H9 (cell line): ENCODE measurements at regions not wholly inside any gene's neighbourhood (a gene's known extent, or its start where the extent isn't known, plus 50 kb on each side); places are given as distances from the start of the nearest gene placed in this dataset.
"Not testable (repeated sequence)": the region's sequence is repeated elsewhere in the genome, so short reads cannot be mapped to it uniquely, and the experiment has no call there.

Experiments
- DNase-seq: peaks from one replicate; pipeline ENCODE4 v3.0.0-alpha.2; 2017
- H2AFZ ChIP-seq: one replicate; pipeline ENCODE4 v1.6.1; 2013; ENCODE audit warnings: mild to moderate bottlenecking, low read length, control low read depth, moderate library complexity
- H2AK5ac ChIP-seq: 2 replicates; pipeline ENCODE4 v1.6.1; 2013; ENCODE audit warnings: low read length, control low read depth, mixed read lengths; ENCODE audit not compliant: insufficient read length
- H2BK120ac ChIP-seq: one replicate; pipeline ENCODE4 v1.6.1; 2013; ENCODE audit warnings: low read depth, mild to moderate bottlenecking, low read length, control low read depth, inconsistent platforms; ENCODE audit not compliant: poor library complexity, severe bottlenecking
- H2BK12ac ChIP-seq: 2 replicates; pipeline ENCODE4 v1.6.1; 2013; ENCODE audit warnings: low read length, control low read depth, mixed read lengths, low read depth; ENCODE audit not compliant: insufficient read length
- H2BK15ac ChIP-seq: 2 replicates; pipeline ENCODE4 v1.6.1; 2013; ENCODE audit warnings: low read depth, low read length, control low read depth
- H2BK20ac ChIP-seq: one replicate; pipeline ENCODE4 v1.6.1; 2013; ENCODE audit warnings: low read depth, mild to moderate bottlenecking, low read length, control low read depth, inconsistent platforms; ENCODE audit not compliant: poor library complexity, severe bottlenecking
- H2BK5ac ChIP-seq: 2 replicates; pipeline ENCODE4 v1.6.1; 2013; ENCODE audit warnings: low read length, control low read depth, mixed read lengths; ENCODE audit not compliant: insufficient read length
- H3K14ac ChIP-seq: 2 replicates; pipeline ENCODE4 v1.6.1; 2013; ENCODE audit warnings: low read length, control low read depth; ENCODE audit not compliant: insufficient read depth
- H3K18ac ChIP-seq: 2 replicates; pipeline ENCODE4 v1.6.1; 2013; ENCODE audit warnings: low read depth, mild to moderate bottlenecking, mixed read lengths, low read length, control low read depth; ENCODE audit not compliant: insufficient read length
- H3K23ac ChIP-seq: 2 replicates; pipeline ENCODE4 v1.6.1; 2013; ENCODE audit warnings: low read length, control low read depth, mixed read lengths, low read depth; ENCODE audit not compliant: insufficient read length
- H3K23me2 ChIP-seq: 2 replicates; pipeline ENCODE4 v1.6.1; 2013; ENCODE audit warnings: low read depth, mild to moderate bottlenecking, mixed read lengths, low read length, control low read depth; ENCODE audit not compliant: insufficient read length, poor library complexity, severe bottlenecking
- H3K27ac ChIP-seq: 2 replicates; pipeline ENCODE4 v1.5.1; 2013; ENCODE audit warnings: low read length, control low read depth, mixed read lengths, low read depth; ENCODE audit not compliant: insufficient read length
- H3K27me3 ChIP-seq: 2 replicates; pipeline ENCODE4 v1.6.1; 2013; ENCODE audit warnings: low read length, control low read depth, inconsistent platforms; ENCODE audit not compliant: insufficient read depth
- H3K4ac ChIP-seq: 2 replicates; pipeline ENCODE4 v1.6.1; 2013; ENCODE audit warnings: low read depth, mild to moderate bottlenecking, control low read depth, inconsistent platforms, low read length, moderate library complexity
- H3K4me1 ChIP-seq: 2 replicates; pipeline ENCODE4 v1.6.1; 2013; ENCODE audit warnings: low read length, control low read depth, inconsistent platforms; ENCODE audit not compliant: insufficient read depth
- H3K4me2 ChIP-seq: 2 replicates; pipeline ENCODE4 v1.6.1; 2013; ENCODE audit warnings: low read length, control low read depth, mixed read lengths; ENCODE audit not compliant: insufficient read length, insufficient read depth
- H3K56ac ChIP-seq: 2 replicates; pipeline ENCODE4 v1.6.1; 2013; ENCODE audit warnings: low read depth, mild to moderate bottlenecking, mixed read lengths, low read length, control low read depth; ENCODE audit not compliant: insufficient read length
- H3K79me1 ChIP-seq: 2 replicates; pipeline ENCODE4 v1.6.1; 2013; ENCODE audit warnings: low read depth, mild to moderate bottlenecking, moderate library complexity, low read length, control low read depth, inconsistent platforms; ENCODE audit not compliant: insufficient read depth, poor library complexity, severe bottlenecking
- H3K79me2 ChIP-seq: 2 replicates; pipeline ENCODE4 v1.6.1; 2013; ENCODE audit warnings: low read length, control low read depth, inconsistent platforms; ENCODE audit not compliant: insufficient read depth
- H3K9ac ChIP-seq: 2 replicates; pipeline ENCODE4 v1.6.1; 2013; ENCODE audit warnings: low read length, control low read depth, mixed read lengths; ENCODE audit not compliant: insufficient read length; ENCODE audit errors: extremely low read depth
- H3K9me3 ChIP-seq: one replicate; pipeline ENCODE4 v1.6.1; 2013; ENCODE audit warnings: low read depth, low read length, inconsistent platforms; ENCODE audit not compliant: control insufficient read depth
- H3T11ph ChIP-seq: one replicate; pipeline ENCODE4 v1.6.1; 2013; ENCODE audit warnings: mild to moderate bottlenecking, low read length, control low read depth, inconsistent platforms
- H4K20me1 ChIP-seq: one replicate; pipeline ENCODE4 v1.6.1; 2013; ENCODE audit not compliant: control insufficient read depth, insufficient read length, insufficient read depth
- H4K5ac ChIP-seq: 2 replicates; pipeline ENCODE4 v1.6.1; 2013; ENCODE audit warnings: low read depth, mild to moderate bottlenecking, mixed read lengths, low read length, control low read depth; ENCODE audit not compliant: insufficient read length
- H4K8ac ChIP-seq: replicated peaks from 2 replicates; pipeline ENCODE4 v1.6.1; 2013; ENCODE audit warnings: low read length, control low read depth, mixed read lengths, low read depth; ENCODE audit not compliant: insufficient read length
- H4K91ac ChIP-seq: 2 replicates; pipeline ENCODE4 v1.6.1; 2013; ENCODE audit warnings: low read depth, mild to moderate bottlenecking, moderate library complexity, mixed read lengths, low read length, control low read depth; ENCODE audit not compliant: insufficient read length
- H3K27ac Mint-ChIP-seq, 3 experiments: 2 replicates in 2 of 3; 3 replicates in 1 of 3; pipeline ENCODE4 v1.8.0; 2020 to 2021; ENCODE audit warnings: mixed read lengths in 3 of 3, mild to moderate bottlenecking in 1 of 3, moderate library complexity in 1 of 3
- H3K27me3 Mint-ChIP-seq: 2 replicates; pipeline ENCODE4 v1.8.0; 2021; ENCODE audit warnings: low read depth, mild to moderate bottlenecking, moderate library complexity, mixed read lengths
- H3K36me3 Mint-ChIP-seq, 3 experiments: 2 replicates in 2 of 3; 3 replicates in 1 of 3; pipeline ENCODE4 v1.8.0; 2020 to 2021; ENCODE audit warnings: low read depth in 3 of 3, mixed read lengths in 3 of 3; ENCODE audit not compliant: insufficient read depth in 1 of 3
- H3K4me1 Mint-ChIP-seq, 2 experiments: 2 replicates each; pipeline ENCODE4 v1.8.0; 2020; ENCODE audit warnings: mixed read lengths in 2 of 2
- H3K4me3 Mint-ChIP-seq, 2 experiments: 2 replicates in 1 of 2; 3 replicates in 1 of 2; pipeline ENCODE4 v1.8.0; 2020 to 2021; ENCODE audit warnings: mild to moderate bottlenecking in 2 of 2, mixed read lengths in 2 of 2, moderate library complexity in 1 of 2
- H3K9me3 Mint-ChIP-seq, 2 experiments: 2 replicates in 1 of 2; 3 replicates in 1 of 2; pipeline ENCODE4 v1.8.0; 2020; ENCODE audit warnings: mild to moderate bottlenecking in 2 of 2, mixed read lengths in 2 of 2, moderate library complexity in 1 of 2
- WGBS: extraction: QIAGEN DNeasy Blood & Tissue Kit; methylation state at CpG from one replicate; pipeline ENCODE4 v1.1.7; 2013; ENCODE audit warnings: missing lambda C conversion rate, low lambda C conversion rate, mixed read lengths; ENCODE audit not compliant: insufficient read length; ENCODE audit errors: extremely low coverage; 5-methylcytosine and 5-hydroxymethylcytosine counted together
- TF ChIP-seq, protein P1 (sequence below): fragments of 200-600 bp; sonication (generic); conservative IDR thresholded peaks from 3 replicates; pipeline ENCODE4 v1.8.0; 2021; ENCODE audit warnings: antibody characterized with exemption, mild to moderate bottlenecking

- Histone ChIP-seq H2BK20ac (no peak overlapping the region), H3K79me1 (no peaks in the 10 kb centered on the region), H2AFZ (no peak overlapping the region), H4K8ac (no peak overlapping the region), H2AK5ac (no peak overlapping the region), H2BK120ac (no peak overlapping the region), H3K79me2 (no peaks in the 10 kb centered on the region), H3K14ac (no peak overlapping the region), H3K56ac (no peak overlapping the region), H4K91ac (no peak overlapping the region), H4K5ac (no peak overlapping the region), H3K18ac (no peak overlapping the region), H4K20me1 (no peaks in the 10 kb centered on the region), H2BK5ac (no peak overlapping the region), H3K9ac (no peak overlapping the region), H3K4ac (no peak overlapping the region), H3K23me2 (no peaks in the 10 kb centered on the region), H3T11ph (no peak overlapping the region), H3K4me2 (no peak overlapping the region), H2BK12ac (no peak overlapping the region), H3K9me3 (no peaks in the 10 kb centered on the region), H3K27ac (no peak overlapping the region), H3K27me3 (no peaks in the 10 kb centered on the region), H2BK15ac (no peak overlapping the region), H3K4me1 (no peaks in the 10 kb centered on the region), H3K23ac (no peak overlapping the region)
- no peak for DNase-seq
- Mint-ChIP-seq H3K27ac (no peak overlapping the region), H3K4me3 (no peak overlapping the region), H3K27me3 (no peaks in the 10 kb centered on the region), H3K9me3 (no peaks in the 10 kb centered on the region), H3K4me1 (no peaks in the 10 kb centered on the region), H3K36me3 (no peaks in the 10 kb centered on the region)
- TF ChIP-seq, protein P1, sequence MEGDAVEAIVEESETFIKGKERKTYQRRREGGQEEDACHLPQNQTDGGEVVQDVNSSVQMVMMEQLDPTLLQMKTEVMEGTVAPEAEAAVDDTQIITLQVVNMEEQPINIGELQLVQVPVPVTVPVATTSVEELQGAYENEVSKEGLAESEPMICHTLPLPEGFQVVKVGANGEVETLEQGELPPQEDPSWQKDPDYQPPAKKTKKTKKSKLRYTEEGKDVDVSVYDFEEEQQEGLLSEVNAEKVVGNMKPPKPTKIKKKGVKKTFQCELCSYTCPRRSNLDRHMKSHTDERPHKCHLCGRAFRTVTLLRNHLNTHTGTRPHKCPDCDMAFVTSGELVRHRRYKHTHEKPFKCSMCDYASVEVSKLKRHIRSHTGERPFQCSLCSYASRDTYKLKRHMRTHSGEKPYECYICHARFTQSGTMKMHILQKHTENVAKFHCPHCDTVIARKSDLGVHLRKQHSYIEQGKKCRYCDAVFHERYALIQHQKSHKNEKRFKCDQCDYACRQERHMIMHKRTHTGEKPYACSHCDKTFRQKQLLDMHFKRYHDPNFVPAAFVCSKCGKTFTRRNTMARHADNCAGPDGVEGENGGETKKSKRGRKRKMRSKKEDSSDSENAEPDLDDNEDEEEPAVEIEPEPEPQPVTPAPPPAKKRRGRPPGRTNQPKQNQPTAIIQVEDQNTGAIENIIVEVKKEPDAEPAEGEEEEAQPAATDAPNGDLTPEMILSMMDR: no peak
- no CpG with 5 or more reads among the region's 1 CpG for WGBS
Measured at GRCh38 chr7:79997345-79997744, 137.3 kb upstream of the GNAI1 start.

GRCh38 chr7:79995741-79996140, 138.9 kb upstream of the GNAI1 start:
- not testable (repeated sequence) for H2AFZ ChIP-seq, H4K91ac ChIP-seq, H2AK5ac ChIP-seq, H3K79me1 ChIP-seq, H3K4me1 Mint-ChIP-seq, H3K27ac ChIP-seq, H3K23ac ChIP-seq, H3K27me3 Mint-ChIP-seq, H2BK5ac ChIP-seq, H3K18ac ChIP-seq, H3K4ac ChIP-seq, H3K9me3 Mint-ChIP-seq, H2BK15ac ChIP-seq, H3K27me3 ChIP-seq, H3K4me1 ChIP-seq, H3K14ac ChIP-seq, DNase-seq, H3K9ac ChIP-seq, H2BK20ac ChIP-seq, H3K9me3 ChIP-seq, H3K79me2 ChIP-seq, H3K4me3 Mint-ChIP-seq, H4K20me1 ChIP-seq, H2BK12ac ChIP-seq, H2BK120ac ChIP-seq, H3T11ph ChIP-seq, H3K36me3 Mint-ChIP-seq, H4K5ac ChIP-seq, H3K27ac Mint-ChIP-seq, H4K8ac ChIP-seq, H3K56ac ChIP-seq, H3K23me2 ChIP-seq, H3K4me2 ChIP-seq
- WGBS: no CpG with 5 or more reads among the region's 3 CpGs
